ENCODE measurements at regions not wholly inside any gene's neighbourhood (a gene's known extent, or its start where the extent isn't known, plus 50 kb on each side); places are given as distances from the start of the nearest gene placed in this dataset.
A peak's percentile ranks its signal among the peaks of the same experiment; 100 is the strongest.

DNA sequence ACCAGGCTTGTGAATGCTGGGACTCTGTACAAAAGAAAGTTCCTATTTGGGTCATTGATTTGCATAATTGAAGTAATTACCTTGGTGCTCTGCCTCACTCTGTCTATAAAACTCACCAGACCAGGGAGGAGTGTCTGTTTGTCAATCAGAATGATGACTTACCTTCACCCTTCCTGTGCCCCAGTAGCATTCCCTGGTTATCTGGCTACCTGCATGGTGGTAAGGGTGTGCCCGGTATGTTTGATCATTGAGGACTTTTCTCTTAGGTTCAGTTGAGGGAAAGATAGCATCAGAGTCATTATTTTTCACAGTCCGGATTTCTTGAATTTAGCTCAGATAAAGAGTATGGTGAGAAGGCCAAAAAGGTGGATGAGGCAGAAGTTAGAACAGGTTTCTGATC lies 190.0 kb downstream of the BRINP2 start:
- Histone ChIP-seq H3K4me1 (ENCODE audit: control insufficient read depth, insufficient read depth, low read length) (no peaks in the 10 kb centered on the region), H3K36me3 (ENCODE audit: control insufficient read depth, insufficient read depth, low read length, severe bottlenecking) (no peaks in the 10 kb centered on the region), H3K9me3 (ENCODE audit: control insufficient read depth, low read length) (no peaks in the 10 kb centered on the region), H3K9ac (ENCODE audit: low read length) (no peak overlapping the region), H3K27me3 (replicated peaks; ENCODE audit: control insufficient read depth, insufficient read depth, low read length) (peaks cover 6% of the 10 kb centered on the region), H3K4me3 (ENCODE audit: low read length) (no peak overlapping the region)
- no peak for DNase-seq (ENCODE audit: low read depth)

DNA sequence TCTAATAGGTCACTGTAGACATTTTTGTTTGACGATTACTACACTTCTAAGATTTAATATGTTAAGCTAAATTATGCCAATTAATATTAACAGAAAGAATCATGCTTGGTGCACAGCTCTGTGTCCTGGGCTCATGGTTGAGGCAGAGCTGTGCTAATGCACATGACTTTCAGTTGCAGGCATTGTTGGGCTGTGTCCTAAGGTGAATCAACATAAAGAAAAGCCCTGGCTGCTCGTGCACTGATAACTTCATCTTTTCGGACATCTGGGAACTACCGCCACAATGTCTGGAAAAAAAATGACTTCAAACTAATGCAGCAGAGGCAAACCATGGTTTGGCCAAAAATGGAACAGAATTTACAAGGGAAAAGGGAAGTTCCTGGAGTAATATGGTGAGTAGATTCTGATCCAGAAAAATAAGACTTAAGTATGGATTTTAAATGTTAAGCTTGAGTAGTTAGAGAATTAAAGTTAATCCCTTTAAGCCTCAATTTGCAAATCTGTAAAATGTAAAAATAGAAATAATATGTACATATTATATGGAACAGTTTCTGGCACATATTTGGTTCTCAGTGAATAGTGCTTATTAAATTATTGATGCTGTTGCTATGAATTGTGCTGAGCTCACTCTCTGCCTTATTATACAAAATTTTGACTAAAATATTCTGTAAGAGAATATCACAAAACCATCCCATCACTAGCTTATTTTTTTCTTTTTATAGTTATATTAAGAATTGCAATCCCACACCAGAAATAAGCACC lies 186.1 kb downstream of the BRINP2 start:
- Histone ChIP-seq H3K9ac (ENCODE audit: low read length) (no peak overlapping the region), H3K36me3 (ENCODE audit: control insufficient read depth, insufficient read depth, low read length, severe bottlenecking) (no peaks in the 10 kb centered on the region), H3K27me3 (replicated peaks; ENCODE audit: control insufficient read depth, insufficient read depth, low read length) (peaks cover 17% of the 10 kb centered on the region), H3K9me3 (ENCODE audit: control insufficient read depth, low read length) (no peaks in the 10 kb centered on the region), H3K4me1 (ENCODE audit: control insufficient read depth, insufficient read depth, low read length) (no peaks in the 10 kb centered on the region), H3K4me3 (ENCODE audit: low read length) (no peak overlapping the region)
- DNase-seq (ENCODE audit: low read depth) = no peak

DNA sequence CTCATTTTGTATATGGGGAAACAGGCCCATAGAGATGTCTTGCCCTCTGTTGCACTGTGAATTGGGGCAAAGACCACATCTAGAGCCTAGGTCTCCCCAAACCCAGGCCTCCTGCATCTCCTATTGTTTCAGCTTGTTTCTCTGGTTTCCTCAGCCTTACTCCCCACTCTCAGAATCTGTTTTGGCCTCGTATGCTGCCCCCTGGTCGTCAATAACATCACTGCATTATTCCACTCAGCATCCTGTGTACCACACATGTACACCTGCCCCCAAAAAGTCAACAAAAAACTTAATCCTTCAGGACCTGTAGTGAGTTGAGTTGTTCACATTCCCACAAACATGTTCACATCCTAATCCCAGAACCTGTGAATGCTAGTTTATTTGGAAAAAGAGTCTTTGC lies 184.8 kb downstream of the BRINP2 start:
- Histone ChIP-seq H3K9me3 (ENCODE audit: control insufficient read depth, low read length) (no peaks in the 10 kb centered on the region), H3K4me3 (ENCODE audit: low read length) (no peak overlapping the region), H3K36me3 (ENCODE audit: control insufficient read depth, insufficient read depth, low read length, severe bottlenecking) (no peaks in the 10 kb centered on the region), H3K4me1 (ENCODE audit: control insufficient read depth, insufficient read depth, low read length) (peaks cover 9% of the 10 kb centered on the region), H3K9ac (ENCODE audit: low read length) (no peak overlapping the region), H3K27me3 (replicated peaks; ENCODE audit: control insufficient read depth, insufficient read depth, low read length) (peaks cover 17% of the 10 kb centered on the region)
- DNase-seq (ENCODE audit: low read depth) = peak; percentile 53

DNA sequence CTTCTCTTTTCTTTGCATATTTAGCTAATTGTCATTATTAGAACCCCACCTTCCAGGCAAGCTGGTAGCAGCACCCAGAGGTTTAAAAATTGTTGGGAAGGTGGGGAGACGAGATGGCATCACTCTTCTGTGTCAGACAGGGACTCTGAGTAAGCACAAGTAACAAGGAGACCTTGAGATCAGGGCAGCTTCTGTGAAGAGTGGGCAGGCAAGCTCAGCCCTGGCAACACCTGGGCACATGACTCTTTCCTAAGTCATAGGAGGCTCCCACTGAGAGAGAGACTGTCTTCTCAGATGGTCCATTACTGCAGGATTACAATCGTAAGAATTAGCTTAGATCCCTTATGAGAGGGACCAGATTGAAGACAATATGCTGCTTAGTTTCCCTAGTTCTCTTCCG lies 183.5 kb downstream of the BRINP2 start:
- H3K9me3 ChIP-seq (ENCODE audit: control insufficient read depth, low read length) = no peaks in the 10 kb centered on the region
- peaks cover 11% of the 10 kb centered on the region for H3K4me1 ChIP-seq (ENCODE audit: control insufficient read depth, insufficient read depth, low read length)
- no peak overlapping the region for H3K9ac ChIP-seq (ENCODE audit: low read length)
- H3K27me3 ChIP-seq (replicated peaks; ENCODE audit: control insufficient read depth, insufficient read depth, low read length) = peaks cover 25% of the 10 kb centered on the region
- DNase-seq (ENCODE audit: low read depth) = no peak
- no peak overlapping the region for H3K4me3 ChIP-seq (ENCODE audit: low read length)
- no peaks in the 10 kb centered on the region for H3K36me3 ChIP-seq (ENCODE audit: control insufficient read depth, insufficient read depth, low read length, severe bottlenecking)

DNA sequence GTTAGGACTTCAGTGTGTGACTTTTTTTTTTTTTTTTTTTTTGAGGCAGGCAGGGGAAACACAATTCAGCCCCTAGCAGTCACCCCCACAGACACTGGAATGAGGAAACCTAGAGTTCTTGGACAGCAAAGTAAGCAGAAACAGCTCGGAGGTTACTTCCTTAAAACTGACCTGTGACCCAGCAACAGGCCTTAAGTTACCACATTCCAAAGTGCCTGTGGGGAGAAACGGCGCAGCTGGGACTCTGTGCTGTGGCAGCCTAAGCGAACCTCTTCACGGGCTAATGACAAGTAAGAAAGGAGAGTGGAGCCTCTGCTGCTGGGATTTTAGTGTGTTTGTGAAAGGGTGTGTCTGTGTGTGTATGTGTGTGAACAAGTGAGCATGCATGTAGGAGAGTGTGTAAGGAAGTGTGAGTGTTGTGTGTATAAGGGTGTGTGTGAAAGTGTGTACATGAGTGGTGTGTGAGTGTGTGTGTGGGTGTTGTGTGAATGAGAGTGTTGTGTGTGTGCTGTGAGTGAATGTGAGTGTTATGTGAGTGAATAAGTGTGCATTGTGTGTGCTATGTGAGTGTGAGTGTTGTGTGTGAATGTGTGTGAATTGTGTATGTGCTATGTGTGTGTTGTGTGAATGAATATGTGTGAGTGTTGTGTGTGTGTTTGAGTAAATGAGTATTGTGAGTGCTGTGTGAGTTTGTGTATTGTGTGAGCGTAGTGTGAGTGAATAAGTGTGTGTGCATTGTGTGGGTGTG lies 180.8 kb downstream of the BRINP2 start:
- peaks cover 11% of the 10 kb centered on the region for H3K4me1 ChIP-seq (ENCODE audit: control insufficient read depth, insufficient read depth, low read length)
- H3K4me3 ChIP-seq (ENCODE audit: low read length) = peak overlapping the region; percentile 34
- DNase-seq (ENCODE audit: low read depth) = no peak
- H3K9me3 ChIP-seq (ENCODE audit: control insufficient read depth, low read length) = no peaks in the 10 kb centered on the region
- H3K36me3 ChIP-seq (ENCODE audit: control insufficient read depth, insufficient read depth, low read length, severe bottlenecking) = no peaks in the 10 kb centered on the region
- no peak overlapping the region for H3K9ac ChIP-seq (ENCODE audit: low read length)
- peaks cover 22% of the 10 kb centered on the region for H3K27me3 ChIP-seq (replicated peaks; ENCODE audit: control insufficient read depth, insufficient read depth, low read length)

- no peaks in the 10 kb centered on the region for H3K36me3 ChIP-seq (ENCODE audit: control insufficient read depth, insufficient read depth, low read length, severe bottlenecking)
- H3K9ac ChIP-seq (ENCODE audit: low read length) = no peak overlapping the region
- DNase-seq (ENCODE audit: low read depth) = no peak
- peaks cover 11% of the 10 kb centered on the region for H3K4me1 ChIP-seq (ENCODE audit: control insufficient read depth, insufficient read depth, low read length)
- H3K9me3 ChIP-seq (ENCODE audit: control insufficient read depth, low read length) = no peaks in the 10 kb centered on the region
- H3K27me3 ChIP-seq (replicated peaks; ENCODE audit: control insufficient read depth, insufficient read depth, low read length) = peaks cover 14% of the 10 kb centered on the region
- H3K4me3 ChIP-seq (ENCODE audit: low read length) = no peak overlapping the region
Observed at GRCh38 chr1:177346790-177347359, 176.1 kb downstream of the BRINP2 start.

DNA sequence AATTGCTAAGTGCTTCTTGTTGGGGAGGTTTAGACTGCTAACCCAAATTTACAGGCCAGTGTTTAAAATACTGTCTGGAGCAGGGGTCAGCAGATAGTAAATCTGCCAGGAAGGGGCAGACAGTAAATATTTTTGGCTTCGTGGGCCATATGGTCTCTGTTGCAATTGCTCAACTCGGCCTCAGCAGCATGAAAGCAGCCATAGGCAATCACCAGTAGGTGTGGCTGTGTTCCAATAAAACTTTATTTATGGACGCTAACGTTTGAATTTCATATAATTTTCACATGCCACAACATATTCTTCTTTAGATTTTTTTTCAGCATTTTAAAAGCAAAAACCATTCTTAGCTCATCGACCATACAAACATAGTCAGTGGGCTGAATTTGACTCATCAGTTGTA lies 172.7 kb downstream of the BRINP2 start:
- no peaks in the 10 kb centered on the region for H3K9me3 ChIP-seq (ENCODE audit: control insufficient read depth, low read length)
- no peak overlapping the region for H3K9ac ChIP-seq (ENCODE audit: low read length)
- H3K4me1 ChIP-seq (ENCODE audit: control insufficient read depth, insufficient read depth, low read length) = no peaks in the 10 kb centered on the region
- no peak overlapping the region for H3K4me3 ChIP-seq (ENCODE audit: low read length)
- no peak for DNase-seq (ENCODE audit: low read depth)
- H3K36me3 ChIP-seq (ENCODE audit: control insufficient read depth, insufficient read depth, low read length, severe bottlenecking) = no peaks in the 10 kb centered on the region
- H3K27me3 ChIP-seq (replicated peaks; ENCODE audit: control insufficient read depth, insufficient read depth, low read length) = peaks cover 26% of the 10 kb centered on the region

DNA sequence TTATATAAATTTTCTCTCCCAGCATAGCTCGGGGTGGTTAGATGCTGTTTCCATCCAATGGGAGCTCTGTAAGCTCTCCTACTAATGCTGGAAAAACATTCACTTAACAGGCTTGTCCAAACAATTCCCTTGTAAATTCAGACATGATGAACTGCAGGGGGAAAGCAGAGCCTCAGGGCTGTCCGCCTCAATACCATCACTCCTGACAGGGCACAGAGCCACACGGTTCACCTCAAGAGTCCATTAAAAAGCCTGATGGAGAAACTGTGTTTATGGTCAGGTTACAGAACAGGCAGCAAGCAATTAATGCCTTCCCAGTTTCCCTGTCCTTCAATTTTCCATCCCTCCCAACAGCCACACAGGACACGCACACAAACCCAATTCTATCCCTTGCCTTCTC lies 171.0 kb downstream of the BRINP2 start:
- Histone ChIP-seq H3K4me3 (ENCODE audit: low read length) (no peak overlapping the region), H3K4me1 (ENCODE audit: control insufficient read depth, insufficient read depth, low read length) (no peaks in the 10 kb centered on the region), H3K9me3 (ENCODE audit: control insufficient read depth, low read length) (no peaks in the 10 kb centered on the region), H3K36me3 (ENCODE audit: control insufficient read depth, insufficient read depth, low read length, severe bottlenecking) (no peaks in the 10 kb centered on the region), H3K27me3 (replicated peaks; ENCODE audit: control insufficient read depth, insufficient read depth, low read length) (peaks cover 28% of the 10 kb centered on the region), H3K9ac (ENCODE audit: low read length) (no peak overlapping the region)
- no peak for DNase-seq (ENCODE audit: low read depth)

DNA sequence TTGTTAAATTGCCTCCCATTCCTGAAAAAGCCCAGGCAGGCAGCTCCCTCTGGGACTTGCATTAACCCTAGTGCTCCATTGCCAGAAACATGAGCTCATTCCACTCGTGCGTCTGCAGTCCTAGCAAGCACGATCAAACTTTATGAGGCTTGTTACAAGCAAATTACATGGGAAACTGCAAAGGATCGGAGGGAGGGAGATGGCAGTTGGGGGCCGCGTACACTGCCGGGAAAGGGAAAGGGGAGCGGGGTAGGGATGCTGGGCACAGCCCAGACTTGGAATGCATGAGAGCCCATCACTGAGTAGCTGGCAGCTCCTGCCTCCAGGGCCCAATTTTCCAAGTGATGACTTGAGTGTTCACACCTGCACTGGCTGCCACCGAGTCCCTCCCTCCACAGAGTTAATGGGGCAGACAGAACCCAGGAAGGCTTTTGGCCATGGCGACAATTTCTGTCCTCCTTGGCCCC lies 169.9 kb downstream of the BRINP2 start:
- DNase-seq (ENCODE audit: low read depth) = no peak
- Histone ChIP-seq H3K36me3 (ENCODE audit: control insufficient read depth, insufficient read depth, low read length, severe bottlenecking) (no peaks in the 10 kb centered on the region), H3K9ac (ENCODE audit: low read length) (no peak overlapping the region), H3K4me3 (ENCODE audit: low read length) (no peak overlapping the region), H3K4me1 (ENCODE audit: control insufficient read depth, insufficient read depth, low read length) (no peaks in the 10 kb centered on the region), H3K9me3 (ENCODE audit: control insufficient read depth, low read length) (no peaks in the 10 kb centered on the region), H3K27me3 (replicated peaks; ENCODE audit: control insufficient read depth, insufficient read depth, low read length) (peaks cover 30% of the 10 kb centered on the region)

DNA sequence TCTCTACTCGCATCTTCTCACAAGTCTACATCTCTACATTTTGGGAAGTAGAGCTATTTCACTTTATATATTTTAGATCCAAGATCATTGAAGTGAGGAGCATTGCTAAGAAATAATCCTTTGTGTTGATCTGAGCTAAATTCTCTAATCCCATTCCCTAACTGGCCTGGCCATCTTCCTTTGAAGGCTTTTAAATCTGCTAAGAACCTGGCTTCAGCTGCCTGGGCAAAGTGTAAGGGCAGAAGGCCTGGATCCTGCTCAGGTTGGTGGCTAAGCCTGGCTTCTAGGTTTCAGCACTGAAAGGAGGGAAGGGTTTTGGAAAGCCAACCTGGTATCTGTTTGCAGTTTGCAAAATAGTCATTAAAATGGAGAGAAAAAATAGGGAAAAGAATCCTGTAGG lies 167.6 kb downstream of the BRINP2 start:
- no peak for DNase-seq (ENCODE audit: low read depth)
- H3K27me3 ChIP-seq (replicated peaks; ENCODE audit: control insufficient read depth, insufficient read depth, low read length) = peaks cover 30% of the 10 kb centered on the region
- H3K4me3 ChIP-seq (ENCODE audit: low read length) = no peak overlapping the region
- peaks cover 12% of the 10 kb centered on the region for H3K4me1 ChIP-seq (ENCODE audit: control insufficient read depth, insufficient read depth, low read length)
- H3K9me3 ChIP-seq (ENCODE audit: control insufficient read depth, low read length) = no peaks in the 10 kb centered on the region
- no peaks in the 10 kb centered on the region for H3K36me3 ChIP-seq (ENCODE audit: control insufficient read depth, insufficient read depth, low read length, severe bottlenecking)
- no peak overlapping the region for H3K9ac ChIP-seq (ENCODE audit: low read length)

- Histone ChIP-seq H3K9ac (ENCODE audit: low read length) (no peak overlapping the region), H3K36me3 (ENCODE audit: control insufficient read depth, insufficient read depth, low read length, severe bottlenecking) (no peaks in the 10 kb centered on the region), H3K4me3 (ENCODE audit: low read length) (no peak overlapping the region)
Observed at GRCh38 chr1:177334903-177335302, 164.1 kb downstream of the BRINP2 start.

More at GRCh38 chr1:177334903-177335302, 164.1 kb downstream of the BRINP2 start:
- Histone ChIP-seq H3K4me1 (ENCODE audit: control insufficient read depth, insufficient read depth, low read length) (peaks cover 12% of the 10 kb centered on the region), H3K9me3 (ENCODE audit: control insufficient read depth, low read length) (no peaks in the 10 kb centered on the region), H3K27me3 (replicated peaks; ENCODE audit: control insufficient read depth, insufficient read depth, low read length) (peaks cover 11% of the 10 kb centered on the region)
- no peak for DNase-seq (ENCODE audit: low read depth)

Data from adipocyte (in vitro differentiated cells).